ENCODE measurements at regions not wholly inside any gene's neighbourhood (a gene's known extent, or its start where the extent isn't known, plus 50 kb on each side); places are given as distances from the start of the nearest gene placed in this dataset.

DNA sequence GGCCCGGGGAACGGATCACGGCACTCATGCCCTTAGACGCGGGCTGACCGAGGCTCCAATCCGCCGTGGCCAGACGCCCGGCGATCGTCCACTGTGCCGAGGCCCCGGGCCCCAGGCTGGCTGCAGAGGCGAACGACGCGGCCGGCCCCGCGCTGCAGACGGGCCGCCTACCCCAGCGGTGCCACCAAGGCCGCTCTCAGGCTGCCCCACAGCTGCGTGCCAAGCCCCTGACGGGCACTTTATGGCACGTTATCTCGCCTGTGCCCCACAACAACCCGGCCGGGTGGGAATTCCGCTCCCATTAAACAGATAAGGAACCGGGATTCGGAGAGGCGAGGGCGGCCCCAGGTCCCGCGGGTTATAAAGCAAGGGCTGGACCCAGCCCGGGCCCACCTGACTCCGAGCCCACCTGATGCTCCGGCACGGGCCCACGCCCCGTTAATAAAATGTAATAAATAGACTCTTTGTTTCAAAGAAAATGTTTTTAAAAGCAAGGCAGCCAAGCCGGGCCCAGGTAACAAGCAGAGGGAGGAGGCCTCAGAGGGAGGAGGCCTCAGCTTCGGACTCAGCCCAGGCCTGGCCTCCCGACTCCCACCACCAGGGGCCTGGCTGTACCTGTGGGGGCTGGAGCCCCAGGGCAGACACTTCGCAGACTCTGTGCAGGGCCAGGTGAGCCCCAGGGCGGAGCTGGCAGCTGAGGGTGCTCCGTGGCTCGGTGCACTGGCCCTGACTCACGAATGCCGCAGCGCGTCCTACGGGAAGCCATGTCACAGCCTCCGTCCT, 79.7 kb downstream of the FOXL3 start:
- H3K27ac ChIP-seq: peak overlapping the region; percentile 58; the same call in 1 of the 2 replicates
- H3K27me3 ChIP-seq: no peaks in the 10 kb centered on the region
- no peaks in the 10 kb centered on the region for H3K9me3 ChIP-seq
- peak overlapping the region; percentile 40; the same call in 1 of the 2 replicates for H3K4me3 ChIP-seq
- H3K9ac ChIP-seq: peak overlapping the region; percentile 43; the same call in 1 of the 2 replicates
- peaks cover 96% of the 10 kb centered on the region for H3K4me1 ChIP-seq
- TF ChIP-seq Cebpa-rat (IDR thresholded peaks at IDR 0.05): no peak
- no peaks in the 10 kb centered on the region for H3K36me3 ChIP-seq
- no peaks in the 10 kb centered on the region for H4K20me1 ChIP-seq
- H3K4me2 ChIP-seq: peak overlapping the region; percentile 88

DNA sequence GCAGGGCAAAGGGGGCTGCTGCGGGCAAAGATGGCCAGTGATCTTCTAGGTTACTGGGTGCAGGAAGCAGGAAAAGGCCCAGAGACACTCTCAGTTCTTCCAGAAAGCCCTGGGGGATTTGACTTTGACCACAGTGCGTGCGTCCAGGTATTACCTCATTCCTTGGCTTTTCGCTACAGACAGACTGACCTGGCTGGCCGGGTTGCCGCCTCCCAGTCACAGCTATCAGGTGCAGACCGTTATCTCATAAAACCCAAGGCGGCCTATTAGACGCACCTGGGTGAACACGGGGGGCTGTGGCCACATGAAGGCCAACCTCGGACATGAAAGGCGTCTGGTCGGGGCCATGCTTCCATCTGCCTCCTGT, 80.3 kb downstream of the FOXL3 start:
- peak overlapping the region; percentile 88 for H3K4me2 ChIP-seq
- H3K36me3 ChIP-seq: no peaks in the 10 kb centered on the region
- H3K27ac ChIP-seq: no peak overlapping the region
- H3K9ac ChIP-seq: no peak overlapping the region
- peaks cover 96% of the 10 kb centered on the region for H3K4me1 ChIP-seq
- no peaks in the 10 kb centered on the region for H3K9me3 ChIP-seq
- no peak for TF ChIP-seq Cebpa-rat (IDR thresholded peaks at IDR 0.05)
- H3K27me3 ChIP-seq: no peaks in the 10 kb centered on the region
- no peaks in the 10 kb centered on the region for H4K20me1 ChIP-seq
- H3K4me3 ChIP-seq: no peak overlapping the region

DNA sequence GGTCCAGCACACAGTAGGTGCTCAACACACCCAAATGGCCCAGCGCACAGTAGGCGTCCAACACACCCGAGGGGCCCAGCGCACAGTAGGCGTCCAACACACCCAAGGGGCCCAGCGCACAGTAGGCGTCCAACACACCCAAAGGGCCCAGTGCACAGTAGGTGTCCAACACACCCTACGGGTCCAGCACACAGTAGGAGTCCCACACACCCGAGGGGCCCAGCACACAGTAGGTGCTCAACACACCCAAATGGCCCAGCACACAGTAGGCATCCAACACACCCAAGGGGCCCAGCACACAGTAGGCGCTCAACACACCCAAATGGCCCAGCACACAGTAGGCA, 80.8 kb downstream of the FOXL3 start:
- no peak overlapping the region for H3K27ac ChIP-seq
- no peaks in the 10 kb centered on the region for H4K20me1 ChIP-seq
- H3K9ac ChIP-seq: no peak overlapping the region
- no peaks in the 10 kb centered on the region for H3K36me3 ChIP-seq
- H3K4me3 ChIP-seq: no peak overlapping the region
- H3K9me3 ChIP-seq: no peaks in the 10 kb centered on the region
- TF ChIP-seq Cebpa-rat (IDR thresholded peaks at IDR 0.05): no peak
- peaks cover 96% of the 10 kb centered on the region for H3K4me1 ChIP-seq
- no peaks in the 10 kb centered on the region for H3K27me3 ChIP-seq
- no peak overlapping the region for H3K4me2 ChIP-seq

DNA sequence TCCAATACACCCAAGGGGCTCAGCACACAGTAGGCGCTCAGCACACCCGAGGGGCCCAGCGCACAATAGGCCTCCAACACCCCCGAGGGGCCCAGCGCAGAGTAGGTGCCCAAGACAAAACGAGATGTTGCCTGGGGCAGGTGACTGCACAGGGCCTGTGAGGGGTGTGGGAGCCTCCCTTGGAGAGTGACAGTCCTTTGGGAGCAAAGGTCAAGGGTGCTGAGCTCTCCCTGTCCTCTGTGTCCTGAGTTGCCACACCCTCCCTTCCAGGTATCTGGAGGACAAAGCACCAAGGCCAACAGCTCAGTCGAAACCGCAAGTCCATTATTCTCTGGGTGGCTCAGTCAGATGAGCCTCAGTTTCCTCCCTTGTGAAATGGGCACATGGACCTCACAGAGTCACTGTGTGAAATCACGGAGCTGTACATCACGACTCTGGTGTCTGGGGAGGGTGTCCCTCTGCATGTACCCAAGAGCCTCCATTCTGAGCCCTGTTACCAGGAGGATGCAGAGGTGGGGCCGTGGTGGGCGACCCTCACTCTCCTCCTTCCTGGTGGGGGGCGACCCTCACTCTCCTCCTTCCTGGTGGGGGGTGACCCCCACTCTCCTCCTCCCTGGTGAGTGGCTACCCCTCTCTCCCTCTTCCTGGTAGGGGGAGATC, 81.3 kb downstream of the FOXL3 start:
- Histone ChIP-seq H4K20me1 (no peaks in the 10 kb centered on the region), H3K27me3 (peaks cover under 1% of the 10 kb centered on the region; the same call in 1 of the 2 replicates), H3K4me2 (peak overlapping the region; percentile 97), H3K4me3 (no peak overlapping the region), H3K9me3 (no peaks in the 10 kb centered on the region), H3K9ac (no peak overlapping the region), H3K36me3 (no peaks in the 10 kb centered on the region), H3K4me1 (peaks cover 96% of the 10 kb centered on the region), H3K27ac (peak overlapping the region; percentile 76; the same call in 1 of the 2 replicates)
- no peak for TF ChIP-seq Cebpa-rat (IDR thresholded peaks at IDR 0.05)

DNA sequence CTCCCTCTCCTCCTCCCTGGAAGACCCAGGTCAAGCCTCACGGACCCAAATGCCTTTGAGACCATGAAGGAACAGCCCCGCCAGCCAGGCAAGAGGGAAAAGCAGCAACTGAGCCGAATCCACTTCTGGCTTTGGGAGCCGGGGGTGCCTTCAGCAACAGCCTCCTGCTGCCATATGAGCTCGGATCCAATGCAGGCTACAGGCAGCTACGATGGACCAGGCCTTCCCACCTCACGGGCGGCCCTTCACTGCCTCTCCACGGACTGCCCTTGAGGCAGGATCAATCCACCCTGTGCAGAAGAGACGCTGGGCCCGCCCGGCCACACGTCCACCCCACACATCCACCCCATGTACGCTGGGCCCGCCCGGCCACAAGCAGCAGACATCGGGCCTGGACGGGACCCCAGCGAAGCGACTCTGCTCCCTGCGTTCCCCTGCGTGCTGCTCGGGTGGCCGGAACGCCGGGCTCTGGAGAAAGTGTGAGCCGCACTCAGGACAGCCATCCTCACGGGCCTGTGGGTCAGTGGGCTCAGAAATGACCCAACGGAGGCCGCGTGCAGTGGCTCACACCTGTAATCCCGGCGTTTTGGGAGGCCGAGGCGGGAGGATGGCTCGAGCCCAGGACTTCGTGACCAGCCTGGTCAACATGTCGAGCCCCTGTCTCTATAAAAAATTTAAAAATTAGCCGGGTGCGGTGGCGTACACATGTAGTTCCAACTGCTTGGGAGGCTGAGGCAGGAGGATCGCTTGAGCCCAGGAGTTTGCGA, 82.0 kb downstream of the FOXL3 start:
- H3K4me2 ChIP-seq: peak overlapping the region; percentile 97
- H4K20me1 ChIP-seq: no peaks in the 10 kb centered on the region

DNA sequence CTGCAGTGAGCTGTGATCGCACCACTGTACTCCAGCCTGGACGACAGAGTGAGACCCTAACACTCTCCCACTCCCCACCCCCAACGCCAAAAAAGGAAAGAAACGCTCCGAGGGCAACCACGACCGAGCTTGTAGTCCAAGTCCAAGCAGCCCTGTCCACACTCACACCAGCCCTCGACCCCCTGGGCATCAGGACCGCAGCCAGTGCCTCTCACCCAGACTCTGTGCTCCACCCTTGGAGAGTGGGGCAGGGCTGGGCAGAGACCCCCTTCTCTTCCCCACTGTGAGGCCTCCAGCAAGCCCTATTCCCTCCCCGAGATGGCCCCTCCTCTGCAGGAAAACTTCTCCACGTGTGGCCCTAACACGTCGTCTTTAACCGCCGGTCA, 82.6 kb downstream of the FOXL3 start:
- TF ChIP-seq Cebpa-rat (IDR thresholded peaks at IDR 0.05): no peak
- peak overlapping the region; percentile 29; the same call in 1 of the 2 replicates for H3K4me3 ChIP-seq
- peaks cover 7% of the 10 kb centered on the region for H3K27me3 ChIP-seq
- no peaks in the 10 kb centered on the region for H4K20me1 ChIP-seq
- no peaks in the 10 kb centered on the region for H3K9me3 ChIP-seq
- peaks cover 96% of the 10 kb centered on the region for H3K4me1 ChIP-seq
- peak overlapping the region; percentile 50; the same call in 1 of the 2 replicates for H3K9ac ChIP-seq
- H3K27ac ChIP-seq: peak overlapping the region; percentile 76
- H3K36me3 ChIP-seq: no peaks in the 10 kb centered on the region
- peak overlapping the region; percentile 97 for H3K4me2 ChIP-seq

More for the DNA sequence above, 82.0 kb downstream of the FOXL3 start:
- TF ChIP-seq Cebpa-rat (IDR thresholded peaks at IDR 0.05): no peak
- Histone ChIP-seq H3K9ac (peak overlapping the region; percentile 50; the same call in 1 of the 2 replicates), H3K36me3 (no peaks in the 10 kb centered on the region), H3K4me3 (peak overlapping the region; percentile 29; the same call in 1 of the 2 replicates), H3K27ac (peak overlapping the region; percentile 76), H3K27me3 (peaks cover 7% of the 10 kb centered on the region), H3K9me3 (no peaks in the 10 kb centered on the region), H3K4me1 (peaks cover 96% of the 10 kb centered on the region)

DNA sequence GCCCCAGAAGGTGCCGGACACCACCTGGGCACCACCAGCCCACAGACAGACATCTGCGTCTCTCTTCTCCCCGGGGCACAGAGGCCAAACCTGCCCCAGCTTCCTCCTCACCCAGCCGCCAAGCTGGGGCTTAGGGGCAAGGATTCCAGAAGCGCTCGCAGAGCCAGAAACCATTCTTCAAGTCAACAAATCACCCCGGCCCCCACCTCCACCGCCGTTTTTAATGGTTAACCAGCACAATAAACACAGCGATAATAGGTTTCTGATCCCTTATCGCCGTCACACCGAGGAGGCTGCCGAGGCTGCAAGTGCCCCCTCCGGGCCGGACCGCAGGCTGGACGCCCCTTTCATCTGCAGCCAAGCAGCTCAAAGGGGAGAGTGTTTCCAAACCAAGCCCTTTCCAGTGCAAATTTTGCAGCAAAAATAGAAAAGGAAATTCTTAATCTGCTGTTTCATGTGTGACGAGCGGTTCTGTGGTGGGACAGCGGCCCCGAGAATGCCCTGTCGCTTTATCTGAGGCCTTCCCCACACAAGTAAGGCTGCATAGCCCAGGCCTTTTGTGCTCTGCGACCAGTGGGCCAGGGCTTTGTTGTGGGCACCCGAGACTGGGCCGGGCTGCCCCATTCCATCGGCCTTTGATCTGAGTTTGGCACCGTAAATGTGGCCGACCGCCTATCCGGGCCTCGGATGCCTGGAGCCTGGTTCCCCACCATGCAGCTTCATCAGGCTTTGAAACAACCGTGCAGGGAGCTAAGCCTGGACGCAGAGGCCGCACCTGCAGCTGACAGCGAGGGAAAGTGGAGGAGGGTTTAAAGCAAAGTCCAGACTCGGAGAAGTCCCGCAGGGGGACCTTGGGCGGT, 83.2 kb downstream of the FOXL3 start:
- Histone ChIP-seq H3K27me3 (peaks cover 7% of the 10 kb centered on the region), H3K4me3 (peak overlapping the region; percentile 29), H3K9ac (peak overlapping the region; percentile 50; the same call in 1 of the 2 replicates), H3K27ac (peak overlapping the region; percentile 76), H3K4me1 (peaks cover 96% of the 10 kb centered on the region), H3K9me3 (no peaks in the 10 kb centered on the region), H3K4me2 (peak overlapping the region; percentile 97), H4K20me1 (no peaks in the 10 kb centered on the region), H3K36me3 (no peaks in the 10 kb centered on the region)
- no peak for TF ChIP-seq Cebpa-rat (IDR thresholded peaks at IDR 0.05)

DNA sequence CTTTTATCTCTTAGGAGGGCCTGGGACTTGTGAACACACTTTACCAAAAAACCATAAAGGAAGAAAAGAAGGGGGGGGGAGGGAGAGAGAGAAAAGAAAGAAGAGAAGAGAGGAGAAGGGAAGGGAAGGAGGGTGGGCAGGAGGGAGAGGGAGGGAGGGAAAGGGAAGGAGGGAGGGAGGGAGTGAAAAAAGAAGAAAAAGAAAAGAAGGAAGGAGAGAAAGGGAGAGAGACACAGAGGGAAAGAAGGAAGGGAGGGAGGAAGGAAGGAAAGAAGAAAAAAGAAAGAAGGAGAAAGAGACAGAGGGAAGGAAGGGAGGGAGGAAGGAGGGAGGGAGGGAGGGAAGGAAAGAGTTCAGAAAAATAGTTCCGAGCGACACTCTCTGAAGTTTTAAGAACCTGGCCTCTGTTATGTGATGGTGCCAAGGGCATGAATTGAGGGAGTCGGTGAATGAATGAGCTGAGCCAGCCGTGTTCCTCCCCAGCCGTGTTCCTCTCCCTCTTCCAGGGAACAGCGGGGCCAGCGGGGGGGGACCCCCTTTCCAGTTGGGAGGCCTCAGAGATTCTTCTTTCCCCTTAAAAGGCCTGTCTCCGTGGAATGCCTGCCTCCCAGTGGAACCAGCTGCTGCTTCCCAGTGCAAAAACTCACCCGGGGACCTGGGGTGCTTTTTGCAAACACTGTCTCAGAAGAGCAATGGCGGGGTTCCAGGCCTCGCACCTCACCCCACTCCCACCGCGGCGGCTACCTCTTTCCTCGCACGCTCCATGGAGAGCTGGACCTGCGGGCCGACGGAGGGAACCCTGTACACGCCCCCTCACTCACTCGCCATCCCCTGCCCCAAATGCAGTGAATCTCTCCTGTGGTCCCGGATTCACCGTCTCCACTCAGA, 84.1 kb downstream of the FOXL3 start:
- no peak for TF ChIP-seq Cebpa-rat (IDR thresholded peaks at IDR 0.05)
- H3K4me3 ChIP-seq: no peak overlapping the region
- H3K9me3 ChIP-seq: no peaks in the 10 kb centered on the region
- H3K4me1 ChIP-seq: peaks cover 96% of the 10 kb centered on the region
- H3K27ac ChIP-seq: peak overlapping the region; percentile 76
- no peaks in the 10 kb centered on the region for H3K36me3 ChIP-seq
- peak overlapping the region; percentile 97 for H3K4me2 ChIP-seq
- H3K9ac ChIP-seq: peak overlapping the region; percentile 19; the same call in 1 of the 2 replicates
- no peaks in the 10 kb centered on the region for H4K20me1 ChIP-seq
- H3K27me3 ChIP-seq: peaks cover 7% of the 10 kb centered on the region
